ENCODE measurements at regions not wholly inside any gene's neighbourhood (a gene's known extent, or its start where the extent isn't known, plus 50 kb on each side); places are given as distances from the start of the nearest gene placed in this dataset.

GRCh38 chr1:109849655-109850054, 61.0 kb upstream of the CSF1 start:
- TF ChIP-seq CTCF (IDR thresholded peaks at IDR 0.05) (no peak), POLR2A (IDR thresholded peaks at IDR 0.05) (no peak)

Measured in right lobe of liver (tissue), 4 donors.